NCI-H82 treated with DMSO at 0.1 percent for 48 hours (cell line): ENCODE measurements at regions not wholly inside any gene's neighbourhood (a gene's known extent, or its start where the extent isn't known, plus 50 kb on each side); places are given as distances from the start of the nearest gene placed in this dataset.
A peak's percentile ranks its signal among the peaks of the same experiment; 100 is the strongest.

Experiments used
- DNase-seq: peaks from one replicate; lab custom pipeline; 2025; ENCODE audit not compliant: unreplicated experiment; lab: John Stamatoyannopoulos, UW

GRCh38 chr3:194265505-194265892, 85.6 kb downstream of the CPN2 start:
- no peak for DNase-seq

DNA sequence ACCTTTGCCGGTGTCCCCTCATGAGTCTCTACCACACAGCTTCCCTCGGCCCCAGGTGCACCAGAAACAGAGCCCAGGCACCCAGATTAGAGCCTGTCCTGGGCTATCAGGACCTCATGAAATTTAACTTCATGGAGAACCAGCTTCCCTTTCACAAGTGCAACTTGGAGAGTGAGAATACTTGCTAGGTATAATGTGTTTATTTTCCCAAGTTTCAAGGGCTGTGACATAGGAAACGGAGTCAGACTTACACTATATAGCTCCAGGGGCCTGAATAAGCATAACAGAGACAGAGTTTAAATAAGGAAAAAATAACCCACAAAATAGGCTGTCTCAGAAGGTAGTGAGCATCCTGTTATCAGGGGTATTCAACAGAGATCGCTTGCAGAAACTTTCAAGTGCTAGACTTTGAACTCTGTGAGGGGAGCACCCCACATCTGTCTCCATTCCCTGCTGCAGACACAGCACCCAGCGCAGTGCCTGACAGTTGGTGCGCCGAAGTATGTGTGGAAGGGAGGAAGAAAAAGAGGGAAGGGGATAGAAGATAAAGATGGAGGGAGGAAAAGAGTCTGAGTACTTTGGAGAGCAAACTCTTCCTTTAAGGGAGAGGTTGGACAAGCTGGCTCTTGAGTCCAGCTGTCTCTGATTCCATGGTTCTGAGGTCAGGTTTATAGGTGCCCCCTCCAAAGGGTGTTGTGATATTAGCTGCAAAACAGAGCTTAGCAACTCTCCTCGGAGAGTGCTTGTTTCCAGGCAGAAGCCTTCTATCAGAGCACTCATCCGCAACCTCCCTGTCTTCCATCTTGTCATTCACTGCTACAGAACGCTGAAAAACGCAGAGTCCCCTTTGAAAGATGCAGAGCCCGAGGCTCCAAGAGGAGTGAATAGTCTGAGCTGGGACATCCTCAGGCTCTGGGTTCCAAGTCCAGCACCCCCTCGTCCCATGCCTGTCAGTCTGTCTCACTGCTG, 84.8 kb downstream of the CPN2 start:
- no peak for DNase-seq

- no peak for DNase-seq
Observed at GRCh38 chr3:194267744-194268653, 83.1 kb downstream of the CPN2 start.

- DNase-seq = no peak
Observed at GRCh38 chr3:194268654-194269512, 82.2 kb downstream of the CPN2 start.

DNA sequence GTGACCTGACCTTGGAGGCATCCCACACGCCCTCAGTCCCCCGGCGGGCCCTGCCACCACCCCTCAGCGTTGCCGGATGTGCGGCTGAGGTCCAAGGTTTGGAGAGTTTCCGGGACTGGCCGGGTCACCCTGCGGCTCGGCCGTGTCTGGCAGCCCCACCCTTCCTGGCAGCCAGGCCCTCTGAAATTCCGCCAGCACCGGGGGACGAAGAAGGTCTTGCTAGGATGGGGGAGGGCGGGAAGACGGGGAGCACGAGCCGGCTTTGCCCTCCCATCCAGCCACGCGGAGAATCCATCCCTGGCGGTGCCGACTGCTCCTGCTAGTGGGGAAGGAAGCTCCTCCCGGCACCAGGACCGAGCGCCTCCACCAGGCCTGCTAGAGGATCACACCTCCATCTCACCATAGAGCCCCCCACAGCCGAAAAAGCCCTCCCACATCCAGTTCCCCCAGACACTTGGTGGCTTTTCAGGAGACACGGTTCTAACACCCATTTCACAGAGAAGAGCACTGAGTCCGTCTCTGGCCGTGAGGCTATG, 81.5 kb downstream of the CPN2 start:
- DNase-seq = no peak

GRCh38 chr3:194270627-194271459, 80.3 kb downstream of the CPN2 start:
- no peak for DNase-seq

DNA sequence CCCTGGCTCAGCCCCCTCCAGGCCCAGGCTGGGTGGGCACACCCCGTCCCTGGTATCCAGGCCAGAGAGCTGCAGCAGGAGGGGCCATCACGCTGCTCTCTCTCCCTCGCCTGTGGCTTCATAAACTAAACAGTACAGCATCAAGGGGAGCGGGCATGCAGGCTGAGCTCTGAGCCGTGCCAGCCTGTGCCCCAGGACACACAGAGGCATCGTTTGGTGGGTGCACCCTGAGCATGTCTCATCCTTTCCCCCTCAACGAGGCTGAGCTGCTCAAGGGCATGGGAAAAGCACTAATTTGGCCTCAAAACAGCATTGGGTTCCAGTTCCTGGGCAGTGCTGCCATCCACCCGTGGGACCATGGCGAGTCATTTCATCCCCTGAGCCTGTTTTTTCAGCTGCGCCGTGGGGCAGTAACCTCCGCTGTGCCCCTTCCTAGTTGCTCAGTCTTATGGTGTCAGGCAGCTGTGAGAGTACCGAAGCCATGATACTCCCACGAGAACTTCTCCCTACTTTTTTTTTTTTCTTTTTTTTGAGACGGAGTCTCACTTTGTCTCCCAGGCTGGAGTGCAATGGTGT, 79.6 kb downstream of the CPN2 start:
- DNase-seq = no peak

GRCh38 chr3:194272221-194272620, 78.9 kb downstream of the CPN2 start:
- DNase-seq = no peak

DNA sequence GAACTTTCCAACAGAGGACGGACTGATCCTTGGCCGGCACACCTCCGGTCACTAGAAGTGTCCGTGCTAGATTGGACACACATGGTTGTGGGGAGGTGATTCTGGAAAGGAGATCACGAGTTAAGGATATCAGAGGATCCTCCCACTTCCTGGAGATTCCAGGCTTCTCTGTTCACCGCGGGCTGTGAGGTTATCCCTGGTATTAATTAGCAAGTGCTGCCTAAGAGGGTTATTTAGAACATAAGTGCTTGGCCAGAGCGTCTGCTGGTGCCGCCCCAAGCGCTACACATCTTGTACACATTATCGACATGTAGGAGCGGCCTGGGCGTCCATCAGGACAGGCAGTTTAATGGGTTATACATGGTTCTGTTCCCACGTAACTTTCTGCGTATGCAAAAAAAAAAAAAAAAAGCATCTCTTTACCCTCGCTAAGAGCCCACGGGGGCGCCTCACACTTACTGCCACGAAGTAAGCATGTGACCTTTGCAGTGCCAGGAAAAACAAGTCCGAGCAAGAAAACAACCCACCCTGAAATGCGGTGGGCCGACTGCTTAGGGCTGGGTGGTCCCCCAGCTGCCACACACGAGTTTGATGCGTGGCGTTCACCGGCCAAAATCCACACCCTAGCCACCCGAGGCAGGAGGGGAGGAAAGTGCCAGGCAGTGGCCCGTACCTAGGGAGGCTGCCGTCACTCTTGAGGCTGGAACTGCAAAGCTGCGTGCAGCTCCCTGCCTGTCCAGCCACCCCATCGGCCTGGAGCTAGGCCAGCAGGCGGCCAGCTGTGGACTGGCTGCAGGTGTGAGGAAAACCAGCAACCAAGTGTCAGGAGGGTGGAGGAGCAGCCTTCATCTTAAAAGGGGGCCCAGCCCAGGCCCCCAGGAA, 78.0 kb downstream of the CPN2 start:
- peak; percentile 67 for DNase-seq

DNA sequence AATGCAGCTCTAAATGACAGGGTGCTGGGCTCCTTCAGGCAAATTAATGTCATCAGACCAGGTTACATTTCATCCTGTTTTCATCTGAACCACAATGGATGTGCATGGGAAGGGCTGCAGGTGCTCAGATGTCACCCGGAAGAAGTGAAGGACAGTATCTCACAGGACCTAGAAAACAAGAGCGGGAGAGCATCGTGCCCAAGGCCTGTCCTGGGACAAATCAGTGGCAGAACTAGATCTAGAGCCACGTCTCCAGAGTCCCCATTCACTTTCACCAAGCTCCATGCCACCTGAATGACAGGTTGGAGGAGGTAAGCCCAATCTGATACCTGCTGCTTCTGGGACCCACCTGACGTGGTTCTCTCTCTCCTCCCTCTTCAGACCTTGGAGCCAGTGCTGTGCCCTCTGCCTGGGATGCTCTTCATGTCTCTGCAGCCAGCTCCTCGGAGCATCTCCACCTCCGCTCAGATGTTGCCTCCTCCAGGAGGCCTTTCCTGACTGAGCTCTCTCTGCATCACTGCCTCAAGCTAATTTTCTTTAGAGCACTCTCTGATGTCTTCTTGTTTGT, 77.3 kb downstream of the CPN2 start:
- DNase-seq = no peak

DNA sequence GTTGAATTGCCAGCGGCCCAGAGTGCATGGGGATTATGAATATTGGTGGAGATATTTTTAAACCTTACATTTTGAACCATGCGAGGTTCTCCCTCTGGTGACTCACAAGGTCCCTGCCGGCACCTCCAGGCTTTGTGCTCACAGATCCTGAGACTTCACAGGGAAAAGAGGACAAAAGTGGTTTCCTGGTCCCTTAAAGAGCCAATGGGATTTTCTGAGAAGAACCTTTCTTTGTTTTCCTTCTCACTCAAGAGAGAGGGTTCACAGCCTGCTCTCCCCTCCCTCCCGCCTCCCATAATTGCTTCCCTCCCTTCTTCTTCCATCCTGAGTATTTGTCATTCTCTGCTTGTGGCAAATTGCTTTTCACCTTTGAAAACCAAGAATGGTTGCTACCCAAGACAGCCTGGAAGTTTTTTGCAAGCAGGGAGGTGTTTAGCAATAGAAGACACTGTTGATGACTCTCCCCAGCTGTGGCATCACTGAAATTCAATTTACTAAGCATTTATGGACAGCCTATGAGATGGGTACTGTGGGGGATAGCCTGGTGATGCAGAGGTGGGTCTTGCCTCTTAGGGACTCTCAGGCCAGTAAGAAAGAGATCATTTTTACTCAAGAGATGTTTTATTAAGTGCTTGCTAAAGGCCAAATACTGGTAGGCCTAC, 76.6 kb downstream of the CPN2 start:
- no peak for DNase-seq

DNA sequence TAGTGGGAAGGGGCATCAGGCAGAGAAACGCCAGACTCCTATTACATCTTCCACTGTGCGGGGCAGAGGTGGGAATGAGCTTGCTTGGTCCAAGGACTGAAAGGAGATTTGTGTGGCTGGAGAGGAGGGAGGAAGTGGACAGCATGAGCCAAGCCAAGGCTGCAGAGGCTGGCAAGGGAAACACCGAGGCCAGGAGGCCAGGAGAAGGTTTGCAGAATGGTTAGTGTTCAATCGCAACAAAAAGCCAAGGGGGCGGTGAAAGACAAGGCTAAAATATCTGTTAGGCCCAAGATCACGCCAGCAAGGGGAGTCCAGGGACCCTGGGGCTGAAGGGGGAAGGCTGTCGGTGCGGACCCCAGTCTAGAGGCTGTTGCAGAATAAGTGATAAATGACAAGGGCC, 75.8 kb downstream of the CPN2 start:
- no peak for DNase-seq

- no peak for DNase-seq
Observed at GRCh38 chr3:194275721-194276120, 75.4 kb downstream of the CPN2 start.

DNA sequence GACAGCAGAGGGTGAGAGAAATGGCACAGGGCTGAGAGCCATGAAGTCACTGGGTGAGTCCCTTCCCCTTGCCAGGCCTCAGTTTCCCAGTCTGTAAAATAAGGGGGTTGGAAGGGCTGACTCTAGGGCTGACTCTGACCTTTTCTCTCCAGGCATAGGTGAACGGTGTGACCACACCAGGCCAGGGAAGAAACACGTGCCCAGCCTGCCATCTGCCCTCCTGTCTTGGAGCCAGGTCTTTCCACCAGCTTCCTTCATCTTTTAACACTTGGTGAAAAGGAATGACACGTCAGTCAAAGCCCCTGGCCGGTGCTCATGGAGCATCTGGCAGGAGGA, 74.4 kb downstream of the CPN2 start:
- no peak for DNase-seq

DNA sequence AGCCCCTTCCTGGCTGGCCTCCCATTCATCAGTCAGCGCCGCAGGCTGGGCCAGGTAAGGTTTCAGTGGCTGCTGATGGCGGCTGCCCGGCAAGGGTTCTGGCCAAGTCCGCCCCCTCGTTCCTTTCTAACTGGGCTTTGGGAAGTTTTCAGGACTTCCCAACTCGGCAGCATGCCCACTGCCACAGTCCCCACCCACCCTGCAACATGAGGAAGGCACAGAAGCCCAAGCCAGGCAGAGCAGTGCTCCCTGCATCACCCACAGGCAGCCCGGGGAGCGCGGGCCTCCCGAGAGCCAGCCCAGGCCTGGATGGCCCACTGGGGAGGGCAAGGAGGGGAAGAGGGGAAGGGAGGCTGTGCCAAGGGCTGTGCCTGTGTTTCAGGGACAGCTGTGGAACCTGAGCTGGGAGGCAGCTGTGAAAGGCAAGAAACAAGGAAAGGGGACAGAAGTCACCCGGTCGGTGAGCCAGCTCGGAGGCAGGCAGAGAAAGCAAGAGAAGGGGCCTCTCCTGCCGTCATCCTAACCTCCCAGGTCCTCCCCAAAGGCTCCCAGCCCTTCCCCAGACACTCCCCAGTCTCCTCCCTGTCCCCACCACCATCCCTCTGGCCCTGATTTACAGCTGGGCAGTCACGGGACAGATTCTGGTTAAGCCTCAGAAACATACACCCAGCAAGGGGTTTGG, 73.9 kb downstream of the CPN2 start:
- no peak for DNase-seq

- no peak for DNase-seq
Observed at GRCh38 chr3:194277786-194278130, 73.4 kb downstream of the CPN2 start.

DNA sequence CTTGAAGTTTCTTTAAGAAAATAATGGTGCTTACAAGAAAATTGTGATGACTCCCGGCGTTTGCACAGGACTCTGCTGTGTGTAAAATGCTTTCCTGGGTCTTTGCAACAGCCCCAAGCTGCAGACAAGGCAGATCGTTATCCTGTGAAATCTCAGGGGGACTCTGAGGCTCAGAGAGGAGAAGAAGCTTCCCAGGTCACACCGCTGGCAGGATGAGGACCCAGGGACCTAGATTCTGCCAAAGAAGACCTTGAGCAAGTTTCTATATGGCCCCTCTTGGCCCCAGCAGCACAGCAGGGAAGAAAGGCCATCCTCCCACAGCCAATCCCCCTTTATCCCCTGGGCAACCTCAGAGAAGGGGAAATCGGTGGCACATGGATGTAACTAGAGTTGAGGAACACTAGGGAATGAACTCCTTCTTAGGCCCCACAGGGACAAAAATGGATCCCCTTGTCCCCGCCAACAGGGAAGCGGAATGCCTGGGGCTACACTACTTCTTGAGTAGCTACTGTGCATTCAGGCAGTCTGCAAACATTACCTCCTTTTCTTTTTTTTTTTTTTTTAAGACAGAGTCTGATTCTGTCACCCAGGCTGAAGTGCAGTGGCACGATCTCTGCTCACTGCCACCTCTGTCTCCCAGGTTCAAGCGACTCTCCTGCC, 72.8 kb downstream of the CPN2 start:
- no peak for DNase-seq
